Muscle of leg (tissue), 3 donors: ENCODE measurements at regions not wholly inside any gene's neighbourhood (a gene's known extent, or its start where the extent isn't known, plus 50 kb on each side); places are given as distances from the start of the nearest gene placed in this dataset.

Source experiments
- DNase-seq: peaks from one replicate; pipeline ENCODE4 v3.0.0; 2013
- H3K27ac ChIP-seq: one replicate; pipeline ENCODE4 v1.5.1; 2013; ENCODE audit warnings: mild to moderate bottlenecking, low read length, control low read depth
- H3K27me3 ChIP-seq: one replicate; pipeline ENCODE4 v1.6.1; 2013; ENCODE audit warnings: low read length; ENCODE audit not compliant: control insufficient read depth, insufficient read depth
- H3K36me3 ChIP-seq: one replicate; pipeline ENCODE4 v1.6.1; 2013; ENCODE audit warnings: low read length; ENCODE audit not compliant: control insufficient read depth, insufficient read depth
- H3K4me1 ChIP-seq: one replicate; pipeline ENCODE4 v1.6.1; 2013; ENCODE audit warnings: low read length; ENCODE audit not compliant: control insufficient read depth, insufficient read depth
- H3K4me3 ChIP-seq: one replicate; pipeline ENCODE4 v1.5.1; 2013; ENCODE audit warnings: low read length, control low read depth
- H3K9me3 ChIP-seq: replicated peaks from 2 replicates; pipeline ENCODE4 v1.6.1; 2013; ENCODE audit warnings: low read depth, low read length; ENCODE audit not compliant: control insufficient read depth
- WGBS: methylation state at CpG from one replicate; pipeline ENCODE4 v1.1.5; 2013; ENCODE audit warnings: missing lambda C conversion rate; ENCODE audit not compliant: insufficient coverage; 5-methylcytosine and 5-hydroxymethylcytosine counted together

GRCh38 chr5:129367883-129368282 lies 92.2 kb upstream of the ADAMTS19 start:
- Histone ChIP-seq H3K4me1 (no peaks in the 10 kb centered on the region), H3K36me3 (no peaks in the 10 kb centered on the region), H3K4me3 (no peak overlapping the region), H3K9me3 (peaks cover 2% of the 10 kb centered on the region), H3K27ac (no peak overlapping the region), H3K27me3 (no peaks in the 10 kb centered on the region)
- DNase-seq, result no peak
- WGBS, result no CpG with 5 or more reads among the region's 1 CpG

- Histone ChIP-seq H3K27ac (no peak overlapping the region), H3K27me3 (no peaks in the 10 kb centered on the region), H3K9me3 (no peaks in the 10 kb centered on the region), H3K4me1 (no peaks in the 10 kb centered on the region), H3K36me3 (no peaks in the 10 kb centered on the region), H3K4me3 (no peak overlapping the region)
- DNase-seq, result no peak
- WGBS, result no CpG with 5 or more reads among the region's 2 CpGs
These were observed 88.1 kb upstream of the ADAMTS19 start for GRCh38 chr5:129372025-129372424.

GRCh38 chr5:129377504-129377903 lies 82.6 kb upstream of the ADAMTS19 start:
- no peak for DNase-seq
- H3K27me3 ChIP-seq, result no peaks in the 10 kb centered on the region
- H3K27ac ChIP-seq, result no peak overlapping the region
- no peaks in the 10 kb centered on the region for H3K9me3 ChIP-seq
- H3K4me3 ChIP-seq, result no peak overlapping the region
- 20% methylated on average over 1 of the region's 3 CpGs for WGBS
- H3K4me1 ChIP-seq, result no peaks in the 10 kb centered on the region
- no peaks in the 10 kb centered on the region for H3K36me3 ChIP-seq

- Histone ChIP-seq H3K4me1 (no peaks in the 10 kb centered on the region), H3K4me3 (no peak overlapping the region)
- WGBS, result no CpG with 5 or more reads among the region's 2 CpGs
These were observed 81.1 kb upstream of the ADAMTS19 start for GRCh38 chr5:129378961-129379360.

GRCh38 chr5:129379406-129379805 lies 80.7 kb upstream of the ADAMTS19 start:
- Histone ChIP-seq H3K36me3 (no peaks in the 10 kb centered on the region), H3K4me3 (no peak overlapping the region), H3K4me1 (no peaks in the 10 kb centered on the region), H3K9me3 (no peaks in the 10 kb centered on the region), H3K27me3 (no peaks in the 10 kb centered on the region), H3K27ac (no peak overlapping the region)
- DNase-seq, result no peak
- 100% methylated on average over 1 of the region's 4 CpGs for WGBS

More at GRCh38 chr5:129378961-129379360, 81.1 kb upstream of the ADAMTS19 start:
- no peak overlapping the region for H3K27ac ChIP-seq
- no peaks in the 10 kb centered on the region for H3K36me3 ChIP-seq
- no peaks in the 10 kb centered on the region for H3K9me3 ChIP-seq
- no peaks in the 10 kb centered on the region for H3K27me3 ChIP-seq
- DNase-seq, result no peak

GRCh38 chr5:129382921-129383672 lies 77.0 kb upstream of the ADAMTS19 start:
- no peaks in the 10 kb centered on the region for H3K4me1 ChIP-seq
- DNase-seq, result peak; percentile 19
- H3K27ac ChIP-seq, result no peak overlapping the region
- no peak overlapping the region for H3K4me3 ChIP-seq
- H3K27me3 ChIP-seq, result no peaks in the 10 kb centered on the region
- WGBS, result 100% methylated on average over 1 of the region's 1 CpG
- no peaks in the 10 kb centered on the region for H3K36me3 ChIP-seq
- no peaks in the 10 kb centered on the region for H3K9me3 ChIP-seq

- WGBS, result 100% methylated on average over 1 of the region's 4 CpGs
- H3K36me3 ChIP-seq, result no peaks in the 10 kb centered on the region
- H3K4me1 ChIP-seq, result no peaks in the 10 kb centered on the region
- H3K27ac ChIP-seq, result no peak overlapping the region
- no peak overlapping the region for H3K4me3 ChIP-seq
- no peaks in the 10 kb centered on the region for H3K27me3 ChIP-seq
- no peak for DNase-seq
- no peaks in the 10 kb centered on the region for H3K9me3 ChIP-seq
These were observed 75.9 kb upstream of the ADAMTS19 start for GRCh38 chr5:129384193-129384592.

- Histone ChIP-seq H3K9me3 (no peaks in the 10 kb centered on the region), H3K27me3 (no peaks in the 10 kb centered on the region), H3K36me3 (no peaks in the 10 kb centered on the region), H3K27ac (no peak overlapping the region), H3K4me3 (no peak overlapping the region), H3K4me1 (no peaks in the 10 kb centered on the region)
- no peak for DNase-seq
- no CpG with 5 or more reads among the region's 1 CpG for WGBS
These were observed 75.4 kb upstream of the ADAMTS19 start for GRCh38 chr5:129384736-129385135.

GRCh38 chr5:129387944-129388343 lies 72.2 kb upstream of the ADAMTS19 start:
- H3K27ac ChIP-seq, result no peak overlapping the region
- no CpG with 5 or more reads among the region's 2 CpGs for WGBS
- no peak for DNase-seq
- no peak overlapping the region for H3K4me3 ChIP-seq
- no peaks in the 10 kb centered on the region for H3K27me3 ChIP-seq
- no peaks in the 10 kb centered on the region for H3K4me1 ChIP-seq
- no peaks in the 10 kb centered on the region for H3K36me3 ChIP-seq
- no peaks in the 10 kb centered on the region for H3K9me3 ChIP-seq

- H3K27me3 ChIP-seq, result no peaks in the 10 kb centered on the region
- DNase-seq, result no peak
- no peaks in the 10 kb centered on the region for H3K36me3 ChIP-seq
- no peak overlapping the region for H3K4me3 ChIP-seq
- no peaks in the 10 kb centered on the region for H3K4me1 ChIP-seq
- no CpG with 5 or more reads among the region's 6 CpGs for WGBS
- no peak overlapping the region for H3K27ac ChIP-seq
- H3K9me3 ChIP-seq, result no peaks in the 10 kb centered on the region
These were observed 67.4 kb upstream of the ADAMTS19 start for GRCh38 chr5:129392681-129393080.

- H3K4me3 ChIP-seq, result no peak overlapping the region
- no peaks in the 10 kb centered on the region for H3K4me1 ChIP-seq
- 100% methylated on average over 2 of the region's 5 CpGs for WGBS
These were observed 64.9 kb upstream of the ADAMTS19 start for GRCh38 chr5:129395247-129395646.

More at GRCh38 chr5:129395247-129395646, 64.9 kb upstream of the ADAMTS19 start:
- Histone ChIP-seq H3K27ac (no peak overlapping the region), H3K36me3 (no peaks in the 10 kb centered on the region), H3K27me3 (no peaks in the 10 kb centered on the region), H3K9me3 (no peaks in the 10 kb centered on the region)
- no peak for DNase-seq
